Hepatocyte (in vitro differentiated cells): ENCODE measurements at regions not wholly inside any gene's neighbourhood (a gene's known extent, or its start where the extent isn't known, plus 50 kb on each side); places are given as distances from the start of the nearest gene placed in this dataset.

Source experiments
- CTCF ChIP-seq: fragments of 200-600 bp; sonication (generic); IDR thresholded peaks from 2 replicates; pipeline ENCODE4 v1.5.1; 2016; ENCODE audit warnings: antibody characterized with exemption, mild to moderate bottlenecking; ENCODE audit not compliant: poor library complexity
- EZH2phosphoT487 ChIP-seq: fragments of 200-600 bp; sonication (generic); IDR thresholded peaks from one replicate; pipeline ENCODE4 v1.6.1; 2018; ENCODE audit warnings: antibody characterized with exemption, mild to moderate bottlenecking, low read depth, moderate library complexity; ENCODE audit not compliant: unreplicated experiment, severe bottlenecking

GRCh38 chr3:80368616-80369015, 600.8 kb upstream of the ROBO1 start:
- TF ChIP-seq CTCF = no peak
- no peak for TF ChIP-seq EZH2phosphoT487
